ENCODE measurements at regions not wholly inside any gene's neighbourhood (a gene's known extent, or its start where the extent isn't known, plus 50 kb on each side); places are given as distances from the start of the nearest gene placed in this dataset.
"Not testable (repeated sequence)": the region's sequence is repeated elsewhere in the genome, so short reads cannot be mapped to it uniquely, and the experiment has no call there.

DNA sequence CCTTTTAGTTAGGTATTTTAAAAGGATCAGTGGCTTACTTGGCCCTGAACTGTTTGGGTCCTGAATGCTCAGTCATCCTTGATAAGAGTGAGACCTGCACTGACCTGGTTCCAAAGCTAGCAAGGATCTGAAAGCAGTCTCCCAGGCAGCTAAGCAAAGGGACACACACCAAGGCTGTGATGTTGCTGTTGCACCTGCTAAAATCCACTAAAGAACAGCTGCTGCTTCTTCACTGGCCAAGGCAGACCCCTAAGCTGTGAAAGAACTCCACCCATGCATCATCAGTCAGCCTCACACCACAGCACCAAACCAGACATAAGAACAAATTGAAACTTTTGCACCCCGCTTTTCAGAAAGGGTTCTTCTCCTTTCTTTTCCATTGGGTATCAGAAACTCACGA lies 213.4 kb upstream of the STT3B start:
- ATAC-seq (ENCODE audit: low read depth) (no peak), DNase-seq (no peak)
- Mint-ChIP-seq H3K9me3 (peaks cover 20% of the 10 kb centered on the region), H3K4me3 (no peak overlapping the region), H3K36me3 (peaks cover 12% of the 10 kb centered on the region), H3K27ac (no peak overlapping the region), H3K27me3 (no peaks in the 10 kb centered on the region), H3K4me1 (no peaks in the 10 kb centered on the region)
- POLR2A ChIA-PET, result no interaction called here

GRCh38 chr3:31321620-31322019 lies 211.1 kb upstream of the STT3B start:
- DNase-seq (no peak), ATAC-seq (ENCODE audit: low read depth) (no peak)
- H3K27ac Mint-ChIP-seq, result no peak overlapping the region
- peaks cover 5% of the 10 kb centered on the region for H3K36me3 Mint-ChIP-seq
- H3K4me1 Mint-ChIP-seq, result no peaks in the 10 kb centered on the region
- peaks cover 9% of the 10 kb centered on the region for H3K9me3 Mint-ChIP-seq
- H3K27me3 Mint-ChIP-seq, result no peaks in the 10 kb centered on the region
- H3K4me3 Mint-ChIP-seq, result no peak overlapping the region
- POLR2A ChIA-PET, result no interaction called here

- POLR2A ChIA-PET, result no interaction called here
- no peaks in the 10 kb centered on the region for H3K27me3 Mint-ChIP-seq
- H3K36me3 Mint-ChIP-seq, result peaks cover 3% of the 10 kb centered on the region
- no peak overlapping the region for H3K27ac Mint-ChIP-seq
- H3K4me3 Mint-ChIP-seq, result no peak overlapping the region
- no peak for DNase-seq
- no peak for ATAC-seq (ENCODE audit: low read depth)
- H3K4me1 Mint-ChIP-seq, result no peaks in the 10 kb centered on the region
- peaks cover 5% of the 10 kb centered on the region for H3K9me3 Mint-ChIP-seq
Measured at GRCh38 chr3:31322460-31322859, 210.3 kb upstream of the STT3B start.

GRCh38 chr3:31327826-31328357 lies 204.8 kb upstream of the STT3B start:
- DNase-seq; H3K27me3 Mint-ChIP-seq; H3K36me3 Mint-ChIP-seq; H3K4me3 Mint-ChIP-seq; H3K27ac Mint-ChIP-seq; ATAC-seq (ENCODE audit: low read depth); H3K9me3 Mint-ChIP-seq; H3K4me1 Mint-ChIP-seq: not testable (repeated sequence)
- POLR2A ChIA-PET, result interaction anchor here (0.8 kb wide), 1 partner anchor 101 kb away, joined by 3 read pairs; no protein-coding TSS in a partner anchor

DNA sequence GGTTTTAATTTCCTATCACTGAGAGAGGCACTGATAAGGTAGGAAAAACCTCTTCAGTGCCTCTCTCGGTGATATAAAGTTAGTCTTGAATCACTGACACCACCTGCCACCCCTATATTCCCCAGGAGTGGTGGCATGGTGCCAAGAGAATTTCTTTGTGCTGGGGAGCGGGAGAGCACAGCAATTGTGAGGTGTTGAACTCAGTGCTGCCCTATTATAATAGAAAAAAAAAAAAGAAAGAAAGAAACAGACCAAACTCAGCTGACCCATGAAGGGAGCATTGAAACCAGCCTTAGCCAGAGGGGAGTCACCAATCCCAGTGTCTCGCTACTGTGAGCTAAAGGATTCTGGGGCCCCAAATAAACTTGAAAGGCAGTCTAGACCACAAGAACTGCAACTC lies 201.4 kb upstream of the STT3B start:
- Mint-ChIP-seq H3K36me3 (peaks cover 10% of the 10 kb centered on the region), H3K4me3 (no peak overlapping the region), H3K9me3 (peaks cover 8% of the 10 kb centered on the region), H3K4me1 (no peaks in the 10 kb centered on the region), H3K27ac (no peak overlapping the region), H3K27me3 (no peaks in the 10 kb centered on the region)
- POLR2A ChIA-PET, result no interaction called here
- ATAC-seq (ENCODE audit: low read depth) (no peak), DNase-seq (no peak)

- POLR2A ChIA-PET, result no interaction called here
- Mint-ChIP-seq H3K27ac (no peak overlapping the region), H3K36me3 (peaks cover 4% of the 10 kb centered on the region), H3K4me1 (no peaks in the 10 kb centered on the region), H3K4me3 (no peak overlapping the region), H3K9me3 (peaks cover 12% of the 10 kb centered on the region), H3K27me3 (peaks cover 1% of the 10 kb centered on the region)
- DNase-seq (no peak), ATAC-seq (ENCODE audit: low read depth) (no peak)
Measured at GRCh38 chr3:31341130-31341529, 191.6 kb upstream of the STT3B start.

DNA sequence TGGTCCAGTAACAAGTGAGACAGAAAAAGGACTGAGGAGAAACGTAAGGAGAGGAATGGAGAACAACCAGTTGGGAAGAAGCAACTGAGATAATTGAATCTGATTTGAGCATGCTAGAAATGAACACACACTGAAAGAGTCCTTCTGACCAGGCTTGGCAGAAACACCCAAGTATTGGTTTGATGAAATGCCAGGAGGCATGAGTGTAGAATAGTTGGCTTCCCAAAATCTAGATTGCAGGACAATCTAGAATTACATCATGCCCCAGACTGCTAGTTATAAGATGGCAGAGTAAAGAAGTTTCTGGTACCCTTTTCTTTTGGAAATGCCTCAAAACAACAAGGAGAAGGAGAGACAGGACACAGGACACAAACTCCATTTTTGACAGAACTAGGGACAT lies 189.7 kb upstream of the STT3B start:
- ATAC-seq (ENCODE audit: low read depth), result no peak
- no peak overlapping the region for H3K27ac Mint-ChIP-seq
- peaks cover 2% of the 10 kb centered on the region for H3K36me3 Mint-ChIP-seq
- H3K9me3 Mint-ChIP-seq, result peaks cover 12% of the 10 kb centered on the region
- POLR2A ChIA-PET, result no interaction called here
- H3K27me3 Mint-ChIP-seq, result peaks cover 1% of the 10 kb centered on the region
- no peaks in the 10 kb centered on the region for H3K4me1 Mint-ChIP-seq
- DNase-seq, result no peak
- H3K4me3 Mint-ChIP-seq, result no peak overlapping the region

DNA sequence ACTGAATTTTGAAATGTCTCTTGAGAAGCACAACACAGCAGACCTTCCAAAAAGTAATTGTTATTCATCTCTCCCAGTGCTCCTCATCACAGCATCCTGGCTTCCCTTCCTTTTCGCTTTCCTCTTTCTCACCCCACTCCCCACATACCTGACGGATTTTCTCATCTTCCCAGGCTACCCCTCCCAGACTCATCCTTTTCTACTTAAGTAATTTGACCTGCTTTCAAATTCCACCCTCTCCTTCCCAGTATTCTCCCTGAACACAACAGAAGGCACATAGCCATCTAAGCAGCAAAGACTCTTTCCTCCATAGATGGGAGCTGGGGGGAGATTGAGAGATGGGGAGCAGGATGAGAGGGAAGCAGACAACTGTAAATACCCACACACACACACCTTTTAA lies 187.1 kb upstream of the STT3B start:
- no peak for DNase-seq
- POLR2A ChIA-PET, result no interaction called here
- no peak overlapping the region for H3K27ac Mint-ChIP-seq
- no peaks in the 10 kb centered on the region for H3K4me1 Mint-ChIP-seq
- no peak overlapping the region for H3K4me3 Mint-ChIP-seq
- H3K27me3 Mint-ChIP-seq, result peaks cover 1% of the 10 kb centered on the region
- peaks cover 2% of the 10 kb centered on the region for H3K36me3 Mint-ChIP-seq
- no peak for ATAC-seq (ENCODE audit: low read depth)
- peaks cover 11% of the 10 kb centered on the region for H3K9me3 Mint-ChIP-seq

GRCh38 chr3:31346542-31346979 lies 186.2 kb upstream of the STT3B start:
- Mint-ChIP-seq H3K36me3 (peaks cover 2% of the 10 kb centered on the region), H3K9me3 (peaks cover 15% of the 10 kb centered on the region), H3K4me3 (no peak overlapping the region), H3K27me3 (peaks cover 1% of the 10 kb centered on the region), H3K4me1 (no peaks in the 10 kb centered on the region), H3K27ac (no peak overlapping the region)
- ATAC-seq (ENCODE audit: low read depth) (no peak), DNase-seq (no peak)
- POLR2A ChIA-PET, result no interaction called here

- H3K4me1 Mint-ChIP-seq, result no peaks in the 10 kb centered on the region
- no peak overlapping the region for H3K27ac Mint-ChIP-seq
- no peak overlapping the region for H3K4me3 Mint-ChIP-seq
- H3K27me3 Mint-ChIP-seq, result no peaks in the 10 kb centered on the region
- peaks cover 12% of the 10 kb centered on the region for H3K9me3 Mint-ChIP-seq
- POLR2A ChIA-PET, result no interaction called here
- ATAC-seq (ENCODE audit: low read depth) (no peak), DNase-seq (no peak)
- no peaks in the 10 kb centered on the region for H3K36me3 Mint-ChIP-seq
Measured at GRCh38 chr3:31349001-31349748, 183.6 kb upstream of the STT3B start.

GRCh38 chr3:31350307-31350706 lies 182.4 kb upstream of the STT3B start:
- DNase-seq (no peak), ATAC-seq (ENCODE audit: low read depth) (no peak)
- POLR2A ChIA-PET, result no interaction called here
- no peaks in the 10 kb centered on the region for H3K27me3 Mint-ChIP-seq
- H3K27ac Mint-ChIP-seq, result no peak overlapping the region
- no peaks in the 10 kb centered on the region for H3K36me3 Mint-ChIP-seq
- H3K4me1 Mint-ChIP-seq, result no peaks in the 10 kb centered on the region
- no peak overlapping the region for H3K4me3 Mint-ChIP-seq
- H3K9me3 Mint-ChIP-seq, result peaks cover 10% of the 10 kb centered on the region

DNA sequence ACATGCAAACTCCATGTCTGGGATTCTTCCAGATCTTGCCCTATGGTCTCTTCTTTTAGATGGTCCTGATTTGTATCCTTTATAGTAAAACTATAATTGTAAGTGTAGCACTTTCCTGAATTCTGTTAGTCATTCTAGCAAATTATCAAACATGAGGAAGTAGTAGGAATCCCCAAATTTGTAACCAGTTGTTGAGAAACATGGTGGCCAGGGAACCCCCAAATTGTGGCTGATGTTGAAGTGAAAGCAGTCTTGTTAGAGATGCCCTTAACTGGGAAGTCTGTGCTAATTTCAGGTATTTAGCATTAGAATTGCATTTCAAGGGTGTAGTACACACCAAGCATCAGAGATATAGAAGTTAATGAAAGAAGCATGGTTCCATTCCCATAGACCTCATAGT lies 180.4 kb upstream of the STT3B start:
- Mint-ChIP-seq H3K4me1 (peaks cover under 1% of the 10 kb centered on the region), H3K9me3 (peaks cover 16% of the 10 kb centered on the region), H3K36me3 (peaks cover 7% of the 10 kb centered on the region), H3K4me3 (no peak overlapping the region), H3K27me3 (no peaks in the 10 kb centered on the region), H3K27ac (no peak overlapping the region)
- ATAC-seq (ENCODE audit: low read depth) (no peak), DNase-seq (no peak)
- POLR2A ChIA-PET, result no interaction called here

DNA sequence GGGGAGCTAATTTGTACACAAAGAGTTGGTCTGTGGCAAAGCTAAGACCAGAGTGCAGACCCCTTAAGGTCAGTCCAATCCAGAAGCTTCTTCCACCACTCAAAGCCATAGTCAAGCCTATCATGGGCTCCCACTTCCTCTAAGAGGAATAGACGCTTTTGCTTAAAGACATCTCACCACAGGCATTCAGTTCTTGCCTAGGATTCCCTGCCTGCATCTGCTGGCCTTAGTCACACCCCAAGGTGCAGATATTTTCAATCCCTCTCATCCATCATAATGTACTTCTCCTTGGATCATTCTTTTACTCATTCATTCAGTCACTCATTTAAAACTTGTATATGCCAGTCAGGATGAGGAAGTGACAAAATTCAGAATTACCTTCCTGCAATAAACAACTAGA lies 179.6 kb upstream of the STT3B start:
- Mint-ChIP-seq H3K4me3 (no peak overlapping the region), H3K27me3 (no peaks in the 10 kb centered on the region), H3K36me3 (peaks cover 8% of the 10 kb centered on the region), H3K4me1 (peaks cover 2% of the 10 kb centered on the region), H3K27ac (no peak overlapping the region), H3K9me3 (peaks cover 16% of the 10 kb centered on the region)
- no peak for ATAC-seq (ENCODE audit: low read depth)
- DNase-seq, result no peak
- POLR2A ChIA-PET, result no interaction called here

DNA sequence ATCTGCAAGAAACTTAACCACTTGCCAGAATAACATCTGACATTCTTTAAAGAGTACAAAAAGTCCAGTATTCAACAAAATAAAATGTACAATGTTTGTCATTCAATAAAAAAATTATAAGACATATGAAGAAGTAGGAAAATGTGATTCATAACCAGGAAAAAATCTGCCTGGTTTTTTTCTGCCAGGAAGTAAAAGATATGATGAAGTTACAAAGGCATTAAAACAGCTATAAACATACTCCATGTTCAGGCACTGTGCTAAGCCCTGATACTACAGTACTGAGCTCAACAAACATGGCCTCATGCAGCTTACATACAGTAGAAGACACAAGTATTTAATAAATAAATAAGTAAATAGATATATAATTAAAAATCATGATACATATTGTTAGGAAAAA lies 178.4 kb upstream of the STT3B start:
- H3K36me3 Mint-ChIP-seq, result peaks cover 8% of the 10 kb centered on the region
- ATAC-seq (ENCODE audit: low read depth) (no peak), DNase-seq (no peak)
- POLR2A ChIA-PET, result no interaction called here
- H3K9me3 Mint-ChIP-seq, result peaks cover 16% of the 10 kb centered on the region
- H3K27me3 Mint-ChIP-seq, result no peaks in the 10 kb centered on the region
- H3K4me3 Mint-ChIP-seq, result no peak overlapping the region
- H3K27ac Mint-ChIP-seq, result no peak overlapping the region
- peaks cover 2% of the 10 kb centered on the region for H3K4me1 Mint-ChIP-seq
